BLaER1 (cell line): ENCODE measurements at regions not wholly inside any gene's neighbourhood (a gene's known extent, or its start where the extent isn't known, plus 50 kb on each side); places are given as distances from the start of the nearest gene placed in this dataset.

Source experiments
- H3K27ac ChIP-seq: shearing (Covaris generic); formaldehyde crosslinking; 2 replicates; pipeline ENCODE4 v1.8.1; 2022
- H3K27me3 ChIP-seq: shearing (Covaris generic); formaldehyde crosslinking; 2 replicates; pipeline ENCODE4 v1.8.1; 2022
- H3K36me3 ChIP-seq: shearing (Covaris generic); formaldehyde crosslinking; 2 replicates; pipeline ENCODE4 v1.8.1; 2022
- H3K4me1 ChIP-seq: shearing (Covaris generic); formaldehyde crosslinking; 2 replicates; pipeline ENCODE4 v1.8.1; 2022
- H3K4me2 ChIP-seq: shearing (Covaris generic); formaldehyde crosslinking; 2 replicates; pipeline ENCODE4 v1.8.1; 2022
- H3K4me3 ChIP-seq: shearing (Covaris generic); formaldehyde crosslinking; 2 replicates; pipeline ENCODE4 v1.8.1; 2022
- H3K9ac ChIP-seq: shearing (Covaris generic); formaldehyde crosslinking; 2 replicates; pipeline ENCODE4 v1.8.1; 2022
- H3K9me3 ChIP-seq: shearing (Covaris generic); formaldehyde crosslinking; 2 replicates; pipeline ENCODE4 v1.8.1; 2022
- H4K20me1 ChIP-seq: shearing (Covaris generic); formaldehyde crosslinking; 2 replicates; pipeline ENCODE4 v1.8.1; 2022
- Cebpa-rat ChIP-seq: shearing (Covaris generic); IDR thresholded peaks from 2 replicates; pipeline ENCODE4 v1.8.1; 2022

DNA sequence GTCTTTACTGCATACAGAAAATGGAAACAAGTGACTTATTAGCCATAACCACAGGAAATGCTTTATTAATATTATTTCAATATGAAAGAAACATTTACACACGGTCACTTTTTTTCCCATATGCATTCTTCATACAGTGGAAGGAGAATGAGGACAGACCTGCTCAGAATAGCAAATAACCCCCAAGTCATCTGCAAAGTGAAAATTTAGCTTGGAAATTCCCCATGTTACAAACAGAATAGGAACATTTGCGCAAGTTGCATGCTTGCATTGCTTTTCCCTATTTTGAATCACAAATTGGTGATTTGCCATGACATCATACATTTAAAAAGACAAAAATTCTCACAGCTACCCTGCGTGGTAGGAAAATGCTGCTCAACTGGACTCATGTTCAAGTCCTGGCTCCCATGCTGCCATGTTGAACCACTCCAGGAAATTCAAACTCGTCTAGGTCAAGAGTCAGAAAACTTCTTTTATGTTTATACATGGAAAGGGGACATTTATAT is 102.0 kb downstream of the GP2 start:
- Histone ChIP-seq H4K20me1 (no peaks in the 10 kb centered on the region), H3K9me3 (no peaks in the 10 kb centered on the region; the same call in 1 of the 2 replicates), H3K4me3 (no peak overlapping the region), H3K36me3 (no peaks in the 10 kb centered on the region), H3K4me2 (no peak overlapping the region), H3K27ac (no peak overlapping the region), H3K9ac (no peak overlapping the region), H3K4me1 (no peaks in the 10 kb centered on the region), H3K27me3 (no peaks in the 10 kb centered on the region)
- TF ChIP-seq Cebpa-rat, result no peak

DNA sequence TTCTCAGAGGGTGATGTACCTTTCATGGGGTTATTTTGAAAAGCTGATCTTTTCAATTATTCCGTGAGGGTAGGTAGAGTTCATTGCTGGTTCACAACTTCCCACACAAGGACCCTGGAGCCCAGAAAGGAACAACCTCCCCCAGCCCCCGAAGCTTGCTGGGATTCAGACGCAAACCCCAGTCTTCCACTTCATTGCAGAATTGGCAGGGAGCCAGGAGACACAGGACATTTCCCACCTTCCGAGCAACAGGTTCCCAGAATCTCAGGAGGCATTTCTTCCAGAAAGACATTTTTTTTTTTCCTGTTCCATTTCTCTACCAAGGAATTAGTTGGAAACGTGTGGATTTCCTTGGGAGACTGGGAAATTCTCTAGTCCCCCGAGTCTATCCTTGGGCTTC is 106.1 kb downstream of the GP2 start:
- no peaks in the 10 kb centered on the region for H3K36me3 ChIP-seq
- no peak overlapping the region for H3K27ac ChIP-seq
- no peaks in the 10 kb centered on the region for H4K20me1 ChIP-seq
- no peak overlapping the region for H3K4me2 ChIP-seq
- no peak overlapping the region for H3K9ac ChIP-seq
- H3K27me3 ChIP-seq, result no peaks in the 10 kb centered on the region
- TF ChIP-seq Cebpa-rat, result no peak
- no peak overlapping the region for H3K4me3 ChIP-seq
- no peaks in the 10 kb centered on the region; the same call in 1 of the 2 replicates for H3K9me3 ChIP-seq
- H3K4me1 ChIP-seq, result no peaks in the 10 kb centered on the region

DNA sequence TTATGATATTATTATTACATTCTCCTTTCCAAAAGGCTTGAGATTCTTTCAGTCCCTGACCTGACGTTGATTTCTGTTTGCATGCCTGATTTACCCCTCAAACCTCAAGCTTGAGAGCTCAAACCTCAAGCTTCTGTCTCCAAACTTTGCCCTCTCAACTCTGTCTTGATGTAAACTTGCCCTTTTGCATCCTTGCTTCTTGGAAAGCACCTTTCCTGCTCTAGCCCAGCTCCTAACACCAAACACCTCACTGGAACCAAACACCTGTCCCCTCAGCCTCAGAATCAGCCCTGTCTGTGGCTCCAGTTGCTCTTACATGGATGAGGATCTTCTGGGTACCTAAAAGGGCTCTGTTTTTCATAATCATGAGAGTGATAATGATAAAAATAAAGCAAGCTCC is 109.2 kb downstream of the GP2 start:
- H3K9me3 ChIP-seq, result no peaks in the 10 kb centered on the region
- H3K4me1 ChIP-seq, result no peaks in the 10 kb centered on the region
- H3K4me2 ChIP-seq, result no peak overlapping the region
- H3K9ac ChIP-seq, result no peak overlapping the region
- TF ChIP-seq Cebpa-rat, result no peak
- no peak overlapping the region for H3K4me3 ChIP-seq
- no peak overlapping the region for H3K27ac ChIP-seq
- no peaks in the 10 kb centered on the region for H3K36me3 ChIP-seq
- no peaks in the 10 kb centered on the region for H3K27me3 ChIP-seq
- no peaks in the 10 kb centered on the region for H4K20me1 ChIP-seq

DNA sequence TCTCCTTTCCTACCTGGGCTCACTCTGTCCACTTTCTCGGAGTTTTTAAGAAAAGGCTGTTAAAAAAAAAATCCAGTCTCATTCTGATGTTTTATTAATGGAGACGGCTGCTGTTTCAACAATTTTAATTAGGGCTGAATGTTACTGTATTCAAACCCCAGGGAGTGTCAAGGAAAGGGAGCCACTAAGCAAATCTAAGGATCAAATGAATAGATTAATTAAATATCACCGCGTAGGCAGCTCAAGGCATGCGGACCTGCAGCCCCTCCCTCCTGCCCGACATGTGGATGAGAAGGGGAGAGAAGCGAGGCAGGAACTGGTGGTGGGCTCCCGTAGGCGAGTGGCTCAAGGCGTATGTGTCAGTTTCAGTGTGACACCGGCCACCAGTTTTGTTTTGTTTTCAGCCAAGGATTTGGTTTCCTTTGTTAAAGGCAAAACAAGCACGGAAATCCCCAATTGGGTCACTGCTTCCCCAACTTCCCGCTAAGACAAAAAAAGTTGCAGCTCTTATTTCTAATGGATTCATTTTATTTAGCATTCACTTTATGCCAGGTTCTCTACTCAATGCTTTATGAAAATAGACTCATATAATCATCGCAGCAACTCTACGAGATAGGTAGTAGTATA is 110.6 kb downstream of the GP2 start:
- H3K4me1 ChIP-seq, result no peaks in the 10 kb centered on the region
- no peak overlapping the region for H3K27ac ChIP-seq
- no peak overlapping the region for H3K4me3 ChIP-seq
- no peaks in the 10 kb centered on the region for H3K36me3 ChIP-seq
- no peaks in the 10 kb centered on the region for H3K9me3 ChIP-seq
- no peaks in the 10 kb centered on the region for H4K20me1 ChIP-seq
- H3K9ac ChIP-seq, result no peak overlapping the region
- H3K4me2 ChIP-seq, result no peak overlapping the region
- no peaks in the 10 kb centered on the region for H3K27me3 ChIP-seq
- TF ChIP-seq Cebpa-rat, result no peak

DNA sequence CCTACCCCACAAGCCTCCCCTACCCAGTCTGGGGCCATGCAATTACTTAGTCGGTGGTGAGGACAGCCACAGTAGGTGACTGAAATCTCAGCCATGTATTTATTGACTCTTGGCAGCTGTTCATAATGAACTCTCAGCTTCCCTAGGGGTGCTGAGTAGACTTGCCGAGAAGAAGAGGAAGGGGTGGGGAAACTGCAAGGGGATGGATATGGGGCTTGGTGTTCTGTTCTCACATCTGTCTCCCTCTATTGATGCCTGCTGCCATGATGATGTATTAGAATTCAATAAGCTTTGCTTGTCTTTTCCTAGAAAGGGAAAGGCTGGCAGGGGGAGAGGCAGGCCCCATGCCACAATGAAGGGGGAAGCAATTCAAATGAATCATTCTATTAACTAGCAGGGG is 112.9 kb downstream of the GP2 start:
- no peaks in the 10 kb centered on the region for H3K4me1 ChIP-seq
- no peak overlapping the region for H3K4me2 ChIP-seq
- no peaks in the 10 kb centered on the region for H3K27me3 ChIP-seq
- H3K4me3 ChIP-seq, result no peak overlapping the region
- no peaks in the 10 kb centered on the region for H3K36me3 ChIP-seq
- no peaks in the 10 kb centered on the region for H4K20me1 ChIP-seq
- H3K9me3 ChIP-seq, result no peaks in the 10 kb centered on the region
- no peak for TF ChIP-seq Cebpa-rat
- no peak overlapping the region for H3K9ac ChIP-seq
- H3K27ac ChIP-seq, result no peak overlapping the region

DNA sequence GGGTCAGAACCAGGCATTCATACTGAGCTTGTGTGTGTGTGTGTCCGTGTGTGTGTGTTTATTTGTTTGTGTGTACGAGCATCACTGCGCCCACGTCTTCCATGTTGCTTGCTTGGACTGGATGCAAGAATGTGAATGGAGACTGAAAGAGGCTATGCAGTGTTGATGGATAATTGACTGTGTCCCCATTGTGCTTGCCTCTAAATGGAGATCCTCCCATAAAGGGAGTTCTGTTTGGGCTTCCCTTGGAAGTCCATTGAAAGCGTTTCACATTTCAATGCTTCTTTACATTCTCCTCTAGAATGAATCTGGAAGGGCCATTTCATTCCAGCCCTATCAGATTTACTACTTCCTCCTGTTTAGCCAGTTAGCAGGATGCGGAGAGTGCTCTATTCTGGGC is 124.0 kb downstream of the GP2 start:
- Histone ChIP-seq H3K36me3 (no peaks in the 10 kb centered on the region), H3K27me3 (no peaks in the 10 kb centered on the region), H3K9ac (no peak overlapping the region), H3K27ac (no peak overlapping the region), H4K20me1 (no peaks in the 10 kb centered on the region), H3K9me3 (no peaks in the 10 kb centered on the region), H3K4me1 (no peaks in the 10 kb centered on the region), H3K4me3 (no peak overlapping the region), H3K4me2 (no peak overlapping the region)
- TF ChIP-seq Cebpa-rat, result no peak

DNA sequence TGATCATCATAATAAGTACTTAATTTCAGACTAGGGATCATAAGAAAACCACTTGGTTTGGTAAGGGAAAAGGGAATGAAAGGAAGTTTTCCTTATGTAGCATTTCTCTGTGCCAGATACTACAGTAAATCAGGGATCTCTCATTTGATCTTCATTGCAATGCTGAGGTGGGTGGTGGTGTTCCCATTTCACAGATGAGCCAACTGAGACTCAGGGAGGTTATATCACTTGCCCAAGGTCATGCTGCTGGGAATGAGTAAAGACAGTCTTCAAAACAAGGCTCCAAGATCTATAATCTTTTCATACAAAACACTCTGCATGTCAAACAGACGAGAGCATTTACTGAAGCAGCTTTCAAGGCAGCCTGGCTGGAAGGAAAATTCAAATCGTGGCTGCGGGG is 124.6 kb downstream of the GP2 start:
- H3K4me1 ChIP-seq, result no peaks in the 10 kb centered on the region
- H3K27ac ChIP-seq, result no peak overlapping the region
- H3K9me3 ChIP-seq, result no peaks in the 10 kb centered on the region
- no peak overlapping the region for H3K4me3 ChIP-seq
- H3K27me3 ChIP-seq, result no peaks in the 10 kb centered on the region
- no peak for TF ChIP-seq Cebpa-rat
- H3K36me3 ChIP-seq, result no peaks in the 10 kb centered on the region
- H3K4me2 ChIP-seq, result no peak overlapping the region
- no peaks in the 10 kb centered on the region for H4K20me1 ChIP-seq
- H3K9ac ChIP-seq, result no peak overlapping the region

DNA sequence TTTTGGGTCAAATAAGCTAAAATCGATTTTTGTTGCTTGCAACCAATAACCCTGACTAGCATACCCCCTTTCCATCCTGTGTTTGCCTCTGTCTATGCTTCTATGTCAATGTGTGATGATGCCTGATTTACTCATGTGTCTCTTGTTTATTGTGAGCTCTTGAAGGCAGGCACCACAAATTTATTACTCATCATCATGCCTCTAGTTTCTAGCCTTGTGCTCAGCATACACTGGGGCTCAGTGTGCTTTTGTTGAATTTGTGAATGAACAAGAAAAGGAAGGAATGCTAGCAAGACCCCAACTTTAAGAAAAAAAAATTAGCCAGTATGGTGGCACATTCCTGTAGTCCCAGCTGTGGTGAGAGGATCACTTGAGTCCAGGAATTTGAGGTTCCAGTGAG is 119.1 kb upstream of the GPR139 start:
- H3K27ac ChIP-seq, result no peak overlapping the region
- no peaks in the 10 kb centered on the region for H4K20me1 ChIP-seq
- H3K4me2 ChIP-seq, result no peak overlapping the region
- H3K4me3 ChIP-seq, result no peak overlapping the region
- H3K9me3 ChIP-seq, result no peaks in the 10 kb centered on the region
- no peak overlapping the region for H3K9ac ChIP-seq
- TF ChIP-seq Cebpa-rat, result no peak
- no peaks in the 10 kb centered on the region for H3K36me3 ChIP-seq
- no peaks in the 10 kb centered on the region for H3K27me3 ChIP-seq
- H3K4me1 ChIP-seq, result no peaks in the 10 kb centered on the region

DNA sequence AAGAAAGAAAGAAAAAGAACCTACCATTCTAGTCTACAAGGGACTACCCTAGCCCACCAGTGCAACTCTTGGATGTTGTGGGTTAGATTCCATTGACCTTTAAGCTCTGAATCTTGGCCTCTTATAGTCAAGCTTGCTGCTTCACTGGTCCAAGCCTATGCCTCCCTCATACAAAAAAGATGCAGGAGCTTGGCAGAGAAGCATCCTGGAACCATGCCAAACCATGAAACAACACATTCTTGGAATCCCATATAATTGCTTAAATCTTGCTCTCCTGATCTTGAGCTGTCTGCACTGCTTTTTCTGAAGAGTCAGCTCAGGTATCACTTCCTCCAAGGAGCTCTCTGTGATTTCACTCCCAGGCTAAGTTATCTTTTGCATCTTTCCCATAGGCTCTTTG is 117.9 kb upstream of the GPR139 start:
- no peaks in the 10 kb centered on the region for H4K20me1 ChIP-seq
- H3K4me3 ChIP-seq, result no peak overlapping the region
- H3K4me1 ChIP-seq, result no peaks in the 10 kb centered on the region
- no peaks in the 10 kb centered on the region for H3K36me3 ChIP-seq
- H3K27me3 ChIP-seq, result no peaks in the 10 kb centered on the region
- no peak for TF ChIP-seq Cebpa-rat
- H3K9me3 ChIP-seq, result no peaks in the 10 kb centered on the region
- no peak overlapping the region for H3K9ac ChIP-seq
- H3K27ac ChIP-seq, result no peak overlapping the region
- no peak overlapping the region for H3K4me2 ChIP-seq

DNA sequence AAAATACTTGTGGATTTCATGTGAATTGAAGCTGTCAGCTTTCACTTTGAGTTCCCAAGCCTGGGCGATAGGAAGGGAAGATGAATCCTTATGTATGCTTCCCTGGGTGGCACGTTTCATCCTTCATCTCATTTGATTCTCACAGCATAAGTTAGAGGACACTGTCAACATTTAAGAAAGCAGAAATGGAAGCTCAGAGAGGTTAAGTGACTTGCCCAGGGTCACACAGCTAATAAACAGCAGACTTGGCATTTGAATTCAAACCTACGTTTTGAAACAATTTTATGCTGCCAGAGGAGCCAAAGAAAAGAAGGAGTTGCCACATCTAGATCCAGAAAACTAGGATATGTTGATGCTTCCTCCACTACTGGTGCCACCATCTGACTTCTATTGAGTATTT is 108.3 kb upstream of the GPR139 start:
- TF ChIP-seq Cebpa-rat, result no peak
- no peaks in the 10 kb centered on the region for H3K27me3 ChIP-seq

DNA sequence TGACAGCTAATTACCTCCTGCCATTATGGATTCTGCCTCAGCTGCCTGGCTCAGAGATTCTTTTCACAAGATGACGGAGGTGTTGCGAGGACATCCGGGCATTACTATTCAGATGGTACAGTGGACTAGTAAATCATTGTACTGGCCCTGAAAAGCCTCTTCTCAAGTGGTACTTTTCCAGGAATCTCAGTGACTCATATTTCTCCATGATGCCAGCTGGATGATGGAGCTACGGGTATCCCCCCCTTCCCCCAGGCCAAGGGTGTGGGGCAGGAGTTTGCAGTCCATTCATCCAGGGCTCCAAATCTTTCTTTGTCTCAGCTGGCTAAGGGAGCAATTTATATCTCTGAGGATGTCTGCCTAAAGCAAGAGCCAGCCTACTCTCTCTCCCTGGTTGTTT is 107.7 kb upstream of the GPR139 start:
- Histone ChIP-seq H4K20me1 (no peaks in the 10 kb centered on the region), H3K4me2 (no peak overlapping the region), H3K27ac (no peak overlapping the region), H3K9me3 (no peaks in the 10 kb centered on the region), H3K4me3 (no peak overlapping the region), H3K27me3 (no peaks in the 10 kb centered on the region), H3K36me3 (no peaks in the 10 kb centered on the region), H3K9ac (no peak overlapping the region), H3K4me1 (no peaks in the 10 kb centered on the region)
- TF ChIP-seq Cebpa-rat, result no peak

More for the DNA sequence above, 108.3 kb upstream of the GPR139 start:
- Histone ChIP-seq H3K9ac (no peak overlapping the region), H3K4me3 (no peak overlapping the region), H3K4me1 (no peaks in the 10 kb centered on the region), H3K36me3 (no peaks in the 10 kb centered on the region), H4K20me1 (no peaks in the 10 kb centered on the region), H3K9me3 (no peaks in the 10 kb centered on the region), H3K4me2 (no peak overlapping the region), H3K27ac (no peak overlapping the region)
